Mucosa of descending colon (tissue), 3 donors: ENCODE measurements at regions not wholly inside any gene's neighbourhood (a gene's known extent, or its start where the extent isn't known, plus 50 kb on each side); places are given as distances from the start of the nearest gene placed in this dataset.
"Not testable (repeated sequence)": the region's sequence is repeated elsewhere in the genome, so short reads cannot be mapped to it uniquely, and the experiment has no call there.

Source experiments
- ATAC-seq: fragments of 200-7000 bp; cut with Tn5 transposase; one replicate; pipeline ENCODE4 v1.9.1; 2020; ENCODE audit warnings: mild to moderate bottlenecking, moderate library complexity
- DNase-seq, 3 donors: peaks; one replicate each; pipeline ENCODE4 v3.0.0-alpha.2; 2020
- H3K36me3 ChIP-seq: fragments of 200-600 bp; one replicate; pipeline ENCODE4 v1.8.0; 2021; ENCODE audit warnings: low read depth, mild to moderate bottlenecking
- H3K4me1 ChIP-seq: fragments of 200-600 bp; one replicate; pipeline ENCODE4 v1.8.0; 2021; ENCODE audit warnings: low read depth, mild to moderate bottlenecking
- H3K4me3 ChIP-seq: fragments of 200-600 bp; one replicate; pipeline ENCODE4 v1.8.0; 2021; ENCODE audit warnings: mild to moderate bottlenecking
- H3K9me3 ChIP-seq: fragments of 200-600 bp; one replicate; pipeline ENCODE4 v1.8.0; 2021; ENCODE audit warnings: mild to moderate bottlenecking
- intact Hi-C, 2 donors: fragments of 100-400 bp; cut with DNase I in 1 of 2; cut with micrococcal nuclease in 1 of 2; formaldehyde crosslinking; loops; one replicate each; pipeline versions ENCODE4 v1.11.0 to v1.11.1; 2022; cut with DNase I, micrococcal nuclease
- TF ChIP-seq, protein P1 (sequence below): fragments of 200-600 bp; IDR thresholded peaks from one replicate; pipeline ENCODE4 v1.8.0; 2022; ENCODE audit warnings: antibody characterized with exemption, mild to moderate bottlenecking
- donor health status: DM: no; HTN: no; CAD: no; lungs with moderate emphysema.
- donor health status: DM: no; HTN: no; CAD: no.
- donor health status: DM: no; HTN: yes; CAD: no.

DNA sequence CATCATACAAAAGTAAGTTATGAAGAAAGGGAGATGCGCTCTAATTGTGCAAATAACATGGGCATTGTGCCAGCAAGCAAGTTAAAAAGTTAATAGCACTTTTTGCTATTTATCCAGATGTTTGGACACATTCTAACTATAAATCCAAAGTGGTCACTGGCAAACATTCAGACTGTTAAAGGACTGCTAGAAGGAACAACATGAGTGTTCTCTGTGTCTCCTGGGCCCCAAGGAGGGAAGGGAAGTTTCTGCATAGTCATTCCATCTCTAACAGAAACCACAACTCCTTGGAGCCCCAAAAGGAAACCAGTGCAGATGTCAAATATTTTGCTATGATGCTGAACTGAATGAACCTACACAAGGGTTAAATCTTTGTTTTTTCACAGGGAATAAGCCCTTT, 213.3 kb upstream of the HNRNPA3 start:
- Histone ChIP-seq H3K4me1 (peaks cover 5% of the 10 kb centered on the region), H3K4me3 (no peak overlapping the region), H3K9me3 (no peaks in the 10 kb centered on the region), H3K36me3 (no peaks in the 10 kb centered on the region)
- ATAC-seq, result no peak
- intact Hi-C loops, result no loop called here
- DNase-seq, result no peak
- TF ChIP-seq, protein P1, sequence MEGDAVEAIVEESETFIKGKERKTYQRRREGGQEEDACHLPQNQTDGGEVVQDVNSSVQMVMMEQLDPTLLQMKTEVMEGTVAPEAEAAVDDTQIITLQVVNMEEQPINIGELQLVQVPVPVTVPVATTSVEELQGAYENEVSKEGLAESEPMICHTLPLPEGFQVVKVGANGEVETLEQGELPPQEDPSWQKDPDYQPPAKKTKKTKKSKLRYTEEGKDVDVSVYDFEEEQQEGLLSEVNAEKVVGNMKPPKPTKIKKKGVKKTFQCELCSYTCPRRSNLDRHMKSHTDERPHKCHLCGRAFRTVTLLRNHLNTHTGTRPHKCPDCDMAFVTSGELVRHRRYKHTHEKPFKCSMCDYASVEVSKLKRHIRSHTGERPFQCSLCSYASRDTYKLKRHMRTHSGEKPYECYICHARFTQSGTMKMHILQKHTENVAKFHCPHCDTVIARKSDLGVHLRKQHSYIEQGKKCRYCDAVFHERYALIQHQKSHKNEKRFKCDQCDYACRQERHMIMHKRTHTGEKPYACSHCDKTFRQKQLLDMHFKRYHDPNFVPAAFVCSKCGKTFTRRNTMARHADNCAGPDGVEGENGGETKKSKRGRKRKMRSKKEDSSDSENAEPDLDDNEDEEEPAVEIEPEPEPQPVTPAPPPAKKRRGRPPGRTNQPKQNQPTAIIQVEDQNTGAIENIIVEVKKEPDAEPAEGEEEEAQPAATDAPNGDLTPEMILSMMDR, result no peak

DNA sequence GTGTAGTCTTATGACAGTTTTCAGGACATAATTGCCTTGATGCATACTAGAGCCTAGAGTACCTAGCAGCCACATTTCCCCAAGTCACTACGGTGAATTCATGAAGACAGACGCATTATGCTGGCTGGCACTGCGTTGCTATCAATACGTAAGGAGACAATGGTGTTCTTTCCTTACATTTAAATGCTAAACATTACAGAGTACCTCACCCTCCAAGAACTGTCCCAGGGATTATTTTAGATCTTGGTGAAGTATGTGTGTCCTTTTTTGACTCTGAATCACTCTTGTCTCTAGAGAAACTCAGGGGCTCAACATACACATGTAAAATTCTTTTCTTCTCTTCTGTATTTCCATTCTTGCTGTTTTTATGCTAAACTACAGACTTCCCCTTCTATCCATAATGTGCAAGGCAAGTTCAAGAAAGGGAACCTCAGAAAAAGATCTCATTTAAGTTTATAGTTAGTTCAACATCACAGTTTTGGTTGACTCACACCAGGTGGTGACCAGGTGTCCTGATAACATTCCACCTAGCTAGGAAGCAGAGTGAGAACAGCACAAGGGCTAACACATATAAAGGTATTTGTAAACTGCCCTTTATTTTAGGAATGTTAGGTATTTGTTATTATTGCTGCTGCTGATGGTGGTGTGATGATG, 212.4 kb upstream of the HNRNPA3 start:
- ATAC-seq, result no peak
- H3K9me3 ChIP-seq, result no peaks in the 10 kb centered on the region
- H3K4me1 ChIP-seq, result peaks cover 5% of the 10 kb centered on the region
- TF ChIP-seq, protein P1, result no peak
- H3K36me3 ChIP-seq, result no peaks in the 10 kb centered on the region
- DNase-seq, result no peak
- no peak overlapping the region for H3K4me3 ChIP-seq
- intact Hi-C loops, result no loop called here

DNA sequence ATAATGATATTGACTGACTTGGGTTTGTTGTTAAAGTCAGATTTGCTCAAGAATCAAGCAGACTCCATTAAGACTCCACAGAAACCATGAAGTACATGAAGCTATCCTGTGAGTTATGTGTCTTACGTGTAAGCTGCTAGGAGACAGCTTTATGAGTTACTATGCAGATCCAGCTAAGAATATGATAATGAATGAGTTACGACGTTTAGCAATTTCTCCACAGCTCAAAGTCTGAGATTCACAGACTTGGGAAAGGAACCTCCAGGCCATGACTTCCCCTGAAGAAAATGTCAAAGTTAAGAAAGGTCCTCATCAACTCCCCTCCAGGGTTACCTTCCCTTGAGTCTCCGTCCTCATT, 211.9 kb upstream of the HNRNPA3 start:
- no peak for ATAC-seq
- H3K36me3 ChIP-seq, result no peaks in the 10 kb centered on the region
- DNase-seq, result no peak
- peaks cover 5% of the 10 kb centered on the region for H3K4me1 ChIP-seq
- H3K9me3 ChIP-seq, result no peaks in the 10 kb centered on the region
- intact Hi-C loops, result no loop called here
- TF ChIP-seq, protein P1, result no peak
- H3K4me3 ChIP-seq, result no peak overlapping the region

DNA sequence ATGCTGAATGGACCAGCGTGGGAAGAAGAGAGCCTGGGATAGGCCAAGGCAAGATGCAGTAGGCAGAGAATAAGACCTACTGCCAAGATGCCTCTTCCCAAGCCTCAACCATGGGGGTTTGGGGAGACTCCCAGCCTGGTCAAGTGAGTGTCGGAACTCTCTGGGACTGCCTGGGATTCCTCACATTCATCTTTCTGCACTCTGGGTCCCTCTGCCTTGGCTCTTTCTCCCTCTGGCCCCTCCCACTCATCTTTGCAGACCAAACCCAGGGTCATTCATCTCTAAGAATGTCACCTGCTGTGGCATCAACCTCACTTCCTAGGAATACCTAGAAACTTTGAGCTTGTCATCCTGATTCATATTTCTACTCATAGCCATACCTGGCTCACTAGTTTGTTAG, 211.3 kb upstream of the HNRNPA3 start:
- Histone ChIP-seq H3K9me3 (no peaks in the 10 kb centered on the region), H3K4me3 (no peak overlapping the region), H3K4me1 (peaks cover 5% of the 10 kb centered on the region), H3K36me3 (no peaks in the 10 kb centered on the region)
- DNase-seq, result no peak
- intact Hi-C loops, result no loop called here
- no peak for ATAC-seq
- TF ChIP-seq, protein P1, result no peak

DNA sequence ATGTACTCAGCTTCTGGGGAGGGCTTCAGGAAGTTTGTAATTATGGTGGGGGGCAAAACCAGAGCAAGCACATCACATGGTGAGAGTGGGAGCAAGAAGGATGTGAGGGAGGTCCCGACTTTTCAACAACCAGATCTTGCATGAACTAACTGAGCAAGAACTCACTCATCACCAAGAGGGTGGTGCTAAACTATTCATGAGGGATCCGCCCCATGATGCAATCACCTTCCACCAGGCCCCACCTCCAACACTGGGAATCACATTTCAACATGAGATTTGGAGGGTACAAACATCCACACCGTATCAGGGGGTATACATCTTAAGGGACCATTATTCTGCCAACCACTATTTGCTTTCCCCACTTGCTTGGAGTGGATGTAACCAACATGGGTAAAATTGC, 209.6 kb upstream of the HNRNPA3 start:
- no peak for ATAC-seq
- no peaks in the 10 kb centered on the region for H3K36me3 ChIP-seq
- no peak for DNase-seq
- TF ChIP-seq, protein P1, result no peak
- no peak overlapping the region for H3K4me3 ChIP-seq
- no peaks in the 10 kb centered on the region for H3K4me1 ChIP-seq
- H3K9me3 ChIP-seq, result no peaks in the 10 kb centered on the region
- intact Hi-C loops, result no loop called here

DNA sequence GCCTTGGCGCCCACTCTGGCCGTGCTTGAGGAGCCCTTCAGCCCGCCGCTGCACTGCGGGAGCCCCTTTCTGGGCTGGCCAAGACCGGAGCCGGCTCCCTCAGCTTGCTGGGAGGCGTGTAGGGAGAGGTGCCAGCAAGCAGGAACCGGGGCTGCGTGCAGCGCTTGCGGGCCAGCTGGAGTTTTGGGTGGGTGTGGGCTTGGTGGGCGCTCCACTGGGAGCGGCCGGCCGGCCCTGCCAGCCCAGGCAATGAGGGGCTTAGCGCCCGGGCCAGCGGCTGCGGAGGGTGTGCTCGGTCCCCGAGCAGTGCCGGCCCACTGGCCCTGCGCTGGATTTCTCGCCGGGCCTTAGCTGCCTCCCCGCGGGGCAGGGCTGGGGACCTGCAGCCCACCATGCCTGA, 204.9 kb upstream of the HNRNPA3 start:
- ATAC-seq, result not testable (repeated sequence)

DNA sequence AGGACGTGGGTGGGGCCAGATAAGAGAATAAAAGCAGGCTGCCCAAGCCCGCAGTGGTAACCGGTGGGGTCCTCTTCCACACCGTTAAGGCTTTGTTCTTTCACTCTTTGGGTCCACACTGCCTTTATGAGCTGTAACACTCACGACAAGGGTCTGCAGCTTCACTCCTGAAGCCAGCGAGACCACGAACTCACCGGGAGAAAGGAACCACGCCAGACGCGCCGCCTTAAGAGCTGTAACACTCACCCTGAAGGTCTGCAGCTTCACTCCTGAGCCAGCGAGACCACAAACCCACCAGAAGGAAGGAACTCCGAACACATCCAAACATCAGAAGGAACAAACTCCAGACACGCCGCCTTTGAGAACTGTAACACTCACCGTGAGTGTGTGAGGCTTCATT, 203.9 kb upstream of the HNRNPA3 start:
- intact Hi-C loops, H3K4me1 ChIP-seq, H3K36me3 ChIP-seq, H3K4me3 ChIP-seq, ATAC-seq, H3K9me3 ChIP-seq, DNase-seq: not testable (repeated sequence)

More for the DNA sequence above, 204.9 kb upstream of the HNRNPA3 start:
- H3K9me3 ChIP-seq, DNase-seq, H3K4me3 ChIP-seq, H3K4me1 ChIP-seq, H3K36me3 ChIP-seq, intact Hi-C loops: not testable (repeated sequence)
